ENCODE measurements at regions not wholly inside any gene's neighbourhood (a gene's known extent, or its start where the extent isn't known, plus 50 kb on each side); places are given as distances from the start of the nearest gene placed in this dataset.
"Not testable (repeated sequence)": the region's sequence is repeated elsewhere in the genome, so short reads cannot be mapped to it uniquely, and the experiment has no call there.

- DNase-seq = no peak
Measured at GRCh38 chr20:60788070-60788469, 464.0 kb upstream of the CDH4 start.

- DNase-seq = no peak
Measured at GRCh38 chr20:60789399-60789798, 462.7 kb upstream of the CDH4 start.

GRCh38 chr20:60790339-60790738 lies 461.7 kb upstream of the CDH4 start:
- DNase-seq = not testable (repeated sequence)

- DNase-seq = no peak
Measured at GRCh38 chr20:60791823-60792222, 460.2 kb upstream of the CDH4 start.

GRCh38 chr20:60792941-60793340 lies 459.1 kb upstream of the CDH4 start:
- no peak for DNase-seq

GRCh38 chr20:60794674-60795073 lies 457.4 kb upstream of the CDH4 start:
- DNase-seq = no peak

GRCh38 chr20:60795651-60796050 lies 456.4 kb upstream of the CDH4 start:
- no peak for DNase-seq

- DNase-seq = no peak
Measured at GRCh38 chr20:60800185-60800584, 451.9 kb upstream of the CDH4 start.

GRCh38 chr20:60802676-60803075 lies 449.4 kb upstream of the CDH4 start:
- no peak for DNase-seq

GRCh38 chr20:60803335-60804055 lies 448.6 kb upstream of the CDH4 start:
- no peak for DNase-seq

GRCh38 chr20:60804240-60804917 lies 447.7 kb upstream of the CDH4 start:
- no peak for DNase-seq

GRCh38 chr20:60804918-60805630 lies 447.0 kb upstream of the CDH4 start:
- no peak for DNase-seq

- no peak for DNase-seq
Measured at GRCh38 chr20:60806354-60806753, 445.7 kb upstream of the CDH4 start.

GRCh38 chr20:60806824-60807223 lies 445.2 kb upstream of the CDH4 start:
- DNase-seq = no peak

GRCh38 chr20:60808003-60808672 lies 443.9 kb upstream of the CDH4 start:
- no peak for DNase-seq

GRCh38 chr20:60808701-60809100 lies 443.4 kb upstream of the CDH4 start:
- DNase-seq = no peak

- DNase-seq = no peak
Measured at GRCh38 chr20:60810561-60810960, 441.5 kb upstream of the CDH4 start.

GRCh38 chr20:60812561-60812960 lies 439.5 kb upstream of the CDH4 start:
- no peak for DNase-seq

GRCh38 chr20:60813066-60813465 lies 439.0 kb upstream of the CDH4 start:
- DNase-seq = no peak

- DNase-seq = no peak
Measured at GRCh38 chr20:60815656-60816055, 436.4 kb upstream of the CDH4 start.

- no peak for DNase-seq
Measured at GRCh38 chr20:60816901-60817300, 435.2 kb upstream of the CDH4 start.

- DNase-seq = no peak
Measured at GRCh38 chr20:60817891-60818290, 434.2 kb upstream of the CDH4 start.

- no peak for DNase-seq
Measured at GRCh38 chr20:60819511-60819910, 432.6 kb upstream of the CDH4 start.

GRCh38 chr20:60820149-60820548 lies 431.9 kb upstream of the CDH4 start:
- no peak for DNase-seq
